Fibroblast of villous mesenchyme (primary cell): ENCODE measurements at regions not wholly inside any gene's neighbourhood (a gene's known extent, or its start where the extent isn't known, plus 50 kb on each side); places are given as distances from the start of the nearest gene placed in this dataset.

ENCODE experiments used
- DNase-seq: peaks from one replicate; pipeline ENCODE4 v3.0.0-alpha.2; 2010; ENCODE audit warnings: low read depth
- H3K4me3 ChIP-seq: 2 replicates; pipeline ENCODE4 v1.5.1; 2011; ENCODE audit warnings: low read depth, mild to moderate bottlenecking, low read length
- TF ChIP-seq, protein P1 (sequence below): IDR thresholded peaks from 2 replicates; pipeline ENCODE4 v1.5.1; 2012; ENCODE audit warnings: low read depth, mild to moderate bottlenecking, low read length; ENCODE audit not compliant: insufficient read depth

- no peak overlapping the region for H3K4me3 ChIP-seq
- TF ChIP-seq, protein P1, sequence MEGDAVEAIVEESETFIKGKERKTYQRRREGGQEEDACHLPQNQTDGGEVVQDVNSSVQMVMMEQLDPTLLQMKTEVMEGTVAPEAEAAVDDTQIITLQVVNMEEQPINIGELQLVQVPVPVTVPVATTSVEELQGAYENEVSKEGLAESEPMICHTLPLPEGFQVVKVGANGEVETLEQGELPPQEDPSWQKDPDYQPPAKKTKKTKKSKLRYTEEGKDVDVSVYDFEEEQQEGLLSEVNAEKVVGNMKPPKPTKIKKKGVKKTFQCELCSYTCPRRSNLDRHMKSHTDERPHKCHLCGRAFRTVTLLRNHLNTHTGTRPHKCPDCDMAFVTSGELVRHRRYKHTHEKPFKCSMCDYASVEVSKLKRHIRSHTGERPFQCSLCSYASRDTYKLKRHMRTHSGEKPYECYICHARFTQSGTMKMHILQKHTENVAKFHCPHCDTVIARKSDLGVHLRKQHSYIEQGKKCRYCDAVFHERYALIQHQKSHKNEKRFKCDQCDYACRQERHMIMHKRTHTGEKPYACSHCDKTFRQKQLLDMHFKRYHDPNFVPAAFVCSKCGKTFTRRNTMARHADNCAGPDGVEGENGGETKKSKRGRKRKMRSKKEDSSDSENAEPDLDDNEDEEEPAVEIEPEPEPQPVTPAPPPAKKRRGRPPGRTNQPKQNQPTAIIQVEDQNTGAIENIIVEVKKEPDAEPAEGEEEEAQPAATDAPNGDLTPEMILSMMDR, result no peak
- DNase-seq, result no peak
Observed at GRCh38 chr6:110033101-110033500, 55.0 kb downstream of the GPR6 start.

DNA sequence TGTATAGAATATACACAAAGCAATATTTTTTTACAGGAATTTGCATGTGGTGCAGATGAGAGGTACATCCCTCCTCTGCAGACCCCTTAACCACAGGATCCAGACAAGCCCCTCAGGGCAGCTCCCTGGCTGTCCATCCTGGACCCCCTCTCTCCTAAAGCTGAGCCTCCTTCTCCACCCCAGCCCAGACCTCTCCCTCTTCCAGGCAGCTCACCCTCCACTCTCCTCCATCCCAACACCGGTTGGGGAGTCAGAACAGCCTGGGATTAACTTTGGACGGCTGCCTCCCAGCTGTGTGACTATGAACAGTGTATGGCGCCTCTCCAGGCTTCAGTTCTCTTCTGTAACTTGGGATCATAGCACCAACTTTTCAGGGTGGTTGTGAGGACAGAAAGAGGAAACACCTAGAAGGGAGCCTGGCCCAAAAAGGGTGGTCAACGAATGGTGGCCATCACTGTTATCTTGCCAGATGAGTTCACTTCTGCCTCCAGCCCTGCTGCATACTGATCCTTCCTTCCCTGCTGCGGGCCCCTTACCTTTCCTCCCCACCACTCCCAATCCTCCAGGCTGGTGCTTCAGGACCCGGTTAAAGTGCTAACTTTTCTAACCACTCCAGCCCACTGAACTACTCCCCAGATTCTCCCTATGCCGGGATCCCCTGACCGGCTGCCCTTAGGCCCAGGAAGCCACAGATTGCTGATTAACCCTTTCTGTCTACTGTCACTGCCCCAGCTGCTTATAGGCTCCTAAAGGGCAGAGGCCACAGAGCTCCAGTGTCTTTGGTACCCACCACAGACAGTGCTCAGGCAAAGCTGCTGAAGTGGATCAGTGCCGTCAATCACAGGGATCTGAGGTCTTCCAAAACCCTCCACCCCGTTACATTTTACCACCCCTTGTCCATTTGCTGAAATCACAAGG is 55.9 kb downstream of the GPR6 start:
- TF ChIP-seq, protein P1, result no peak
- H3K4me3 ChIP-seq, result no peak overlapping the region

GRCh38 chr6:110034667-110035036 is 56.5 kb downstream of the GPR6 start:
- H3K4me3 ChIP-seq, result no peak overlapping the region
- TF ChIP-seq, protein P1, result no peak
- no peak for DNase-seq

More for the DNA sequence above, 55.9 kb downstream of the GPR6 start:
- no peak for DNase-seq

DNA sequence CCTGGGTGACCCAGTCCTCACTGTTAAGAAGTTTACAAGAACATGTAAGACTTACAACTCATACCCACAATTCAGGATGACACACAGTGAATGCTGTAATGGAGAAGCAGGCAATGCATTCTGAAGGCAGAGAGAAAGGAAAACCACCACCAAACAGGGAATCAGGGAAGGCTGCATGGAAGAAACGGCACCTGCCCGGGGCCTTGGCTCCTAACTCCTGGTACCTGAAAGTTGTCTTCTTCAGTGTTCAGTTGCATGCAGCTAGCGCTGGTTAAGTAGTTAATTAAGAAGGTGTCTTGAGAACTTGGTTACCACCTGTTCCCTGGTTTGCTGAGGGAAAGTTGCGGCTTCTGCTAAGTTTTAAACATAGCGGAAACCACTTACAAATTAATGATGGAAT is 57.2 kb downstream of the GPR6 start:
- TF ChIP-seq, protein P1, result no peak
- no peak for DNase-seq
- no peak overlapping the region for H3K4me3 ChIP-seq

DNA sequence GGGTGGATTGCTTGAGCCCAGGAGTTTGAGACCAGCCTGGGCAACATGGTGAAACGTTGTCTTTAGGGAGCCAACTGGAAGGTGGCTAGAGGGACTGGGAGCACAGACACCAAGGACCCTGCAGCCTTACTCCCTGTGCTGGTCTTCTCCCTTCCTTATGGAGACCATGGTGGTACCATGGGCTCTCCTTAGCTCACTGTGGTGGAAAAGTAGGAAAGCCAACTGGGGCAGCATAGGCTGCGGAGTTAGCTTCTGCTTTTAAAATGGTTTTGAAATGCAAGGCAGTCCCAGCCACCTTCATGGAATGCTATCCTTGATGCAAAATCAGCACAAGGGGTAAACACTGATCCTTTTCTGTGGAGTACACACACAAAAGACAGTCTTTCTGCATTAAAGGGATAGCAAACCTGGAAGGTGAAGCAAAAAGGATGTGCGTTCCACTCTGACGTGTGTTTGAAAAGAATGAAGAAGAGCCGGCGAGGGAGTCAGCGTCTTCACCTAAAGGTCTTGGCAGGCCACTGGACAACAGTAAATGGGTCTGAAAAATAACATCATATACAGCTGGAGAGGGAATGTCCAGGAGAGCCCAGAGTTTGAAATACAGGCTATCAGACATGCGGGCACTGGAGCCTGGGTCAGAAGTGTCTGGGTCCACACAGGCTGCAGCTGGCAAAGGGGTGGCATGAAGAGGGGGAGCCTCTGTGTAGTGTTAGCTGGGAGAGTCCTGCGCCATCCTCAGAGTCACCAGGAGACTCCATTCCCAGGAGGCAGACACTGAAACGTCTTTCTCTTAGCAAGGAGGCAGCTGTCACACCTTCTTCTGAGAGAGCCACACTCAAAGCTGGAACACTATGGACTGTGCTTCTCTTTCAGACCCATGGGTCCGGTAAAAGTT is 58.5 kb downstream of the GPR6 start:
- DNase-seq, result no peak
- TF ChIP-seq, protein P1, result no peak

GRCh38 chr6:110037726-110038295 is 59.7 kb downstream of the GPR6 start:
- no peak for DNase-seq
- TF ChIP-seq, protein P1, result no peak

More for the DNA sequence above, 58.5 kb downstream of the GPR6 start:
- no peak overlapping the region for H3K4me3 ChIP-seq

More at GRCh38 chr6:110037726-110038295, 59.7 kb downstream of the GPR6 start:
- H3K4me3 ChIP-seq, result no peak overlapping the region
